Brain microvascular endothelial cell (primary cell): ENCODE measurements at regions not wholly inside any gene's neighbourhood (a gene's known extent, or its start where the extent isn't known, plus 50 kb on each side); places are given as distances from the start of the nearest gene placed in this dataset.

Source experiments
- DNase-seq: peaks from one replicate; pipeline ENCODE4 v3.0.0-alpha.2; 2020
- H3K27ac ChIP-seq: fragments of 250-450 bp; sonication (Bioruptor Pico); 2 replicates; pipeline ENCODE4 v1.5.1; 2020; ENCODE audit warnings: mild to moderate bottlenecking, moderate library complexity
- H3K27me3 ChIP-seq: fragments of 250-450 bp; sonication (Bioruptor Pico); replicated peaks from 2 replicates; pipeline ENCODE4 v1.5.1; 2020; ENCODE audit warnings: mild to moderate bottlenecking
- H3K36me3 ChIP-seq: fragments of 250-450 bp; sonication (Bioruptor Pico); replicated peaks from 2 replicates; pipeline ENCODE4 v1.5.1; 2020; ENCODE audit warnings: mild to moderate bottlenecking
- H3K4me3 ChIP-seq: 2 replicates; pipeline ENCODE4 v1.5.1; 2011; ENCODE audit warnings: low read depth, mild to moderate bottlenecking, control low read depth, low read length, moderate library complexity
- CTCF ChIP-seq: IDR thresholded peaks from 2 replicates; pipeline ENCODE4 v1.5.1; 2011; ENCODE audit warnings: low read depth, mild to moderate bottlenecking, moderate library complexity, low read length, control low read depth, inconsistent platforms; ENCODE audit errors: missing control alignments
- in situ Hi-C: cut with HindIII; loops from 2 replicates; pipeline ENCODE4 v1.10.0; 2017; ENCODE audit warnings: low sequenced_read_pairs, low pct_ligation_motif_present

- no peaks in the 10 kb centered on the region for H3K27me3 ChIP-seq
- in situ Hi-C loops, result no loop called here
- no peak for TF ChIP-seq CTCF
Observed at GRCh38 chr2:198591586-198591985, 787.2 kb downstream of the PLCL1 start.

GRCh38 chr2:198587741-198588140 lies 783.3 kb downstream of the PLCL1 start:
- in situ Hi-C loops, result no loop called here
- no peak for DNase-seq
- no peak overlapping the region for H3K27ac ChIP-seq
- no peak overlapping the region for H3K4me3 ChIP-seq
- H3K27me3 ChIP-seq, result no peaks in the 10 kb centered on the region
- TF ChIP-seq CTCF, result no peak
- no peaks in the 10 kb centered on the region for H3K36me3 ChIP-seq

More at GRCh38 chr2:198591586-198591985, 787.2 kb downstream of the PLCL1 start:
- DNase-seq, result no peak
- H3K27ac ChIP-seq, result no peak overlapping the region
- H3K4me3 ChIP-seq, result no peak overlapping the region
- H3K36me3 ChIP-seq, result no peaks in the 10 kb centered on the region

GRCh38 chr2:198587240-198587639 lies 782.8 kb downstream of the PLCL1 start:
- in situ Hi-C loops, result no loop called here
- DNase-seq, result no peak
- Histone ChIP-seq H3K4me3 (no peak overlapping the region), H3K27me3 (no peaks in the 10 kb centered on the region), H3K27ac (no peak overlapping the region), H3K36me3 (no peaks in the 10 kb centered on the region)
- TF ChIP-seq CTCF, result no peak

GRCh38 chr2:198571393-198571792 lies 767.0 kb downstream of the PLCL1 start:
- no peak overlapping the region for H3K4me3 ChIP-seq
- no peaks in the 10 kb centered on the region for H3K27me3 ChIP-seq
- no peak overlapping the region for H3K27ac ChIP-seq
- no peak for TF ChIP-seq CTCF
- H3K36me3 ChIP-seq, result no peaks in the 10 kb centered on the region
- in situ Hi-C loops, result no loop called here
- no peak for DNase-seq

- TF ChIP-seq CTCF, result no peak
- Histone ChIP-seq H3K27ac (no peak overlapping the region), H3K27me3 (no peaks in the 10 kb centered on the region), H3K36me3 (no peaks in the 10 kb centered on the region), H3K4me3 (no peak overlapping the region)
- in situ Hi-C loops, result no loop called here
- no peak for DNase-seq
Observed at GRCh38 chr2:198558176-198558575, 753.8 kb downstream of the PLCL1 start.

- in situ Hi-C loops, result no loop called here
- no peak for DNase-seq
Observed at GRCh38 chr2:198546122-198546521, 741.7 kb downstream of the PLCL1 start.

More at GRCh38 chr2:198546122-198546521, 741.7 kb downstream of the PLCL1 start:
- Histone ChIP-seq H3K4me3 (no peak overlapping the region), H3K36me3 (no peaks in the 10 kb centered on the region), H3K27me3 (no peaks in the 10 kb centered on the region), H3K27ac (no peak overlapping the region)
- no peak for TF ChIP-seq CTCF
